ENCODE measurements at regions not wholly inside any gene's neighbourhood (a gene's known extent, or its start where the extent isn't known, plus 50 kb on each side); places are given as distances from the start of the nearest gene placed in this dataset.

DNA sequence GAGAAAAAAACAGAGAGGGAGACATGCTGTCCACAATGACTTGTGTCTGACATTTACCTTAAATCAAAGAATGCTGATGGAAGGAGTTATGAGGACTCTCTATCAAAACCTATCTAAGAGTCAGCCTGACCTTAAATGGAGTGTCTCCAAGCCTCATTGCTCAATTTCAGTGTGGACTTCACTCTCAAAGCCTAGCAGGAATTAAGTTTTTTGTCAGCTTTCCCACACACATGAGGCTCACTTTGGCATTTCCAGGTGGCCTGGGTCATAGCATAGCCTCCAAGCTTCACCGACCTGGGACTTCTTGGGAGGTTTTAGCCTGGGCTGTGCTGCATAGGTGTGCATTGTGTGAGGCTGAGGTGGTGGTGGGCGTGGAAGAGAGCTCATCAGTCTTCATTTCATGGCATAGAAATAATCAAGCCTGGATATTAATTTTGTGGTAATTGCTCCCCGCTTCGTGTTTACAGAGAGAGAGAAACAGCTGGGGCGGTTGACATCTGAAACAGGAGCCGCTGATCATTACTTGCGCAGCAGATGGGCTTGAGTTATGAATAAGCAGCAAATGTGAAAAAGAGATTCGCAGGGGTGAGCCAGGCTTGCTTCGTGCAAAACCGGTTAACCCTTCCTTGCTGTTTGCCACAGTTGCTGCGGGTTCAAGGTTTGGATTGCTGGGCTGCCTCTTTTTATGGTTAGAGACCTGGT lies 647.8 kb downstream of the INHBA start:
- TF ChIP-seq, protein P1, sequence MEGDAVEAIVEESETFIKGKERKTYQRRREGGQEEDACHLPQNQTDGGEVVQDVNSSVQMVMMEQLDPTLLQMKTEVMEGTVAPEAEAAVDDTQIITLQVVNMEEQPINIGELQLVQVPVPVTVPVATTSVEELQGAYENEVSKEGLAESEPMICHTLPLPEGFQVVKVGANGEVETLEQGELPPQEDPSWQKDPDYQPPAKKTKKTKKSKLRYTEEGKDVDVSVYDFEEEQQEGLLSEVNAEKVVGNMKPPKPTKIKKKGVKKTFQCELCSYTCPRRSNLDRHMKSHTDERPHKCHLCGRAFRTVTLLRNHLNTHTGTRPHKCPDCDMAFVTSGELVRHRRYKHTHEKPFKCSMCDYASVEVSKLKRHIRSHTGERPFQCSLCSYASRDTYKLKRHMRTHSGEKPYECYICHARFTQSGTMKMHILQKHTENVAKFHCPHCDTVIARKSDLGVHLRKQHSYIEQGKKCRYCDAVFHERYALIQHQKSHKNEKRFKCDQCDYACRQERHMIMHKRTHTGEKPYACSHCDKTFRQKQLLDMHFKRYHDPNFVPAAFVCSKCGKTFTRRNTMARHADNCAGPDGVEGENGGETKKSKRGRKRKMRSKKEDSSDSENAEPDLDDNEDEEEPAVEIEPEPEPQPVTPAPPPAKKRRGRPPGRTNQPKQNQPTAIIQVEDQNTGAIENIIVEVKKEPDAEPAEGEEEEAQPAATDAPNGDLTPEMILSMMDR (IDR thresholded peaks at IDR 0.05), result no peak
- no peak for TF ChIP-seq POLR2A (IDR thresholded peaks at IDR 0.05)
- no peak for TF ChIP-seq POLR2AphosphoS5 (IDR thresholded peaks at IDR 0.05)

Measured in stomach (tissue), 4 donors.